Erythroblast (primary cell): ENCODE measurements at regions not wholly inside any gene's neighbourhood (a gene's known extent, or its start where the extent isn't known, plus 50 kb on each side); places are given as distances from the start of the nearest gene placed in this dataset.

Experiments
- GATA1 ChIP-seq: IDR thresholded peaks from 2 replicates; pipeline ENCODE4 v1.6.1; 2011; ENCODE audit warnings: low read depth, mild to moderate bottlenecking, control low read depth, low read length, moderate library complexity
- POLR2A ChIP-seq: IDR thresholded peaks from 2 replicates; pipeline ENCODE4 v1.6.1; 2011; ENCODE audit warnings: mild to moderate bottlenecking, low read length

GRCh38 chr9:101861472-101861871 is 123.0 kb upstream of the GRIN3A start:
- TF ChIP-seq POLR2A = no peak
- TF ChIP-seq GATA1 = no peak
